Naive thymus-derived CD4-positive, alpha-beta T cell (primary cell): ENCODE measurements at regions not wholly inside any gene's neighbourhood (a gene's known extent, or its start where the extent isn't known, plus 50 kb on each side); places are given as distances from the start of the nearest gene placed in this dataset.
"Not testable (repeated sequence)": the region's sequence is repeated elsewhere in the genome, so short reads cannot be mapped to it uniquely, and the experiment has no call there.

Source experiments
- ATAC-seq: fragments of 150-1000 bp; cut with Tn5 transposase; 2 replicates; pipeline ENCODE4 v1.10.0; 2021; ENCODE audit warnings: mild to moderate bottlenecking, moderate library complexity
- CTCF ChIA-PET: fragments of 350-600 bp; sonication (Branson Sonifier 250); formaldehyde crosslinking; loops from one replicate; lab custom pipeline; 2021; ENCODE audit warnings: antibody characterized with exemption; lab: Charles Lee
- POLR2A ChIA-PET: fragments of 350-600 bp; sonication (Branson Sonifier 250); formaldehyde crosslinking; loops from one replicate; lab custom pipeline; 2021; ENCODE audit warnings: antibody characterized with exemption, inconsistent platforms; lab: Charles Lee
- DNase-seq, 9 donors: peaks; one replicate each; pipeline versions ENCODE4 v3.0.0 to v3.0.0-alpha.2; 2020 to 2022; ENCODE audit warnings: mixed read lengths in 1 of 9
- H3K27ac ChIP-seq: one replicate; pipeline ENCODE4 v1.7.0; 2013; ENCODE audit warnings: mild to moderate bottlenecking, low read depth, low read length, moderate library complexity
- H3K27me3 ChIP-seq, 2 donors: one replicate each; pipeline ENCODE4 v1.7.0; 2013; ENCODE audit warnings: low read length in 2 of 2, mild to moderate bottlenecking in 2 of 2, moderate library complexity in 2 of 2; ENCODE audit not compliant: control insufficient read depth in 2 of 2, insufficient read depth in 2 of 2
- H3K36me3 ChIP-seq, 3 experiments: 1 replicate in 2 of 3; 2 replicates in 1 of 3; pipeline ENCODE4 v1.7.0; 2013; ENCODE audit warnings: low read length in 3 of 3, mild to moderate bottlenecking in 3 of 3, moderate library complexity in 1 of 3; ENCODE audit not compliant: insufficient read depth in 3 of 3, control insufficient read depth in 2 of 3
- H3K4me1 ChIP-seq, 2 donors: one replicate each; pipeline ENCODE4 v1.7.0; 2013; ENCODE audit warnings: low read length in 2 of 2, mild to moderate bottlenecking in 2 of 2, moderate library complexity in 1 of 2; ENCODE audit not compliant: control insufficient read depth in 2 of 2, insufficient read depth in 2 of 2
- H3K4me3 ChIP-seq: 2 replicates; pipeline ENCODE4 v1.7.0; 2013; ENCODE audit warnings: mild to moderate bottlenecking, low read length
- H3K9me3 ChIP-seq, 3 experiments: 1 replicate in 2 of 3; 2 replicates in 1 of 3; pipeline ENCODE4 v1.7.0; 2013; ENCODE audit warnings: low read length in 3 of 3; ENCODE audit not compliant: control insufficient read depth in 2 of 3
- H3K27ac Mint-ChIP-seq, 9 donors: one replicate each; pipeline ENCODE4 v1.8.0; 2020 to 2022; ENCODE audit warnings: mixed read lengths in 9 of 9, mild to moderate bottlenecking in 8 of 9, moderate library complexity in 5 of 9, inconsistent platforms in 2 of 9
- H3K27me3 Mint-ChIP-seq, 5 donors: one replicate each; pipeline ENCODE4 v1.8.0; 2021 to 2022; ENCODE audit warnings: mixed read lengths in 5 of 5, mild to moderate bottlenecking in 1 of 5
- H3K36me3 Mint-ChIP-seq, 5 donors: one replicate each; pipeline ENCODE4 v1.8.0; 2020 to 2022; ENCODE audit warnings: mixed read lengths in 5 of 5, mild to moderate bottlenecking in 3 of 5, inconsistent platforms in 1 of 5
- H3K4me1 Mint-ChIP-seq, 7 donors: one replicate each; pipeline ENCODE4 v1.8.0; 2020 to 2022; ENCODE audit warnings: mixed read lengths in 7 of 7, mild to moderate bottlenecking in 3 of 7, inconsistent platforms in 1 of 7
- H3K4me3 Mint-ChIP-seq, 10 donors: one replicate each; pipeline ENCODE4 v1.8.0; 2020 to 2022; ENCODE audit warnings: mild to moderate bottlenecking in 10 of 10, mixed read lengths in 10 of 10, moderate library complexity in 6 of 10, inconsistent platforms in 2 of 10
- H3K9me3 Mint-ChIP-seq, 11 donors: one replicate each; pipeline ENCODE4 v1.8.0; 2020 to 2022; ENCODE audit warnings: mixed read lengths in 11 of 11, mild to moderate bottlenecking in 4 of 11, inconsistent platforms in 1 of 11, moderate library complexity in 1 of 11
- intact Hi-C, 2 donors: fragments of 100-400 bp; cut with micrococcal nuclease; formaldehyde crosslinking; loops; one replicate each; pipeline ENCODE4 v1.15.1; 2023

DNA sequence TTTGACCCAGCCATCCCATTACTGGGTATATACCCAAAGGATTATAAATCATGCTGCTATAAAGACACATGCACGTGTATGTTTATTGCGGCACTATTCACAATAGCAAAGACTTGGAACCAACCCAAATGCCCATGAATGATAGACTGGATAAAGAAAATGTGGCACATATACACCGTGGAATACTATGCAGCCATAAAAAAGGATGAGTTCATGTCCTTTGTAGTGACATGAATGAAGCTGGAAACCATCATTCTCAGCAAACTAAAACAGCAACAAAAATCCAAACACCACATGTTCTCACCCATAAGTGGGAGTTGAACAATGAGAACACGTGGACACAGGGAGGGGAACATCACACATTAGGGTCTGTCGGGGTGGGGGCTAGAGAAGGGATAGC is 889.1 kb downstream of the NR2F1-AS1 start:
- DNase-seq, H3K9me3 ChIP-seq, intact Hi-C loops, H3K27ac Mint-ChIP-seq, CTCF ChIA-PET, H3K27me3 Mint-ChIP-seq, H3K4me3 Mint-ChIP-seq, H3K4me1 ChIP-seq, H3K36me3 ChIP-seq, H3K27ac ChIP-seq, H3K4me1 Mint-ChIP-seq, H3K4me3 ChIP-seq, H3K36me3 Mint-ChIP-seq, ATAC-seq, POLR2A ChIA-PET, H3K27me3 ChIP-seq: not testable (repeated sequence)
- H3K9me3 Mint-ChIP-seq, result peaks cover 0 to 22% (median 3%) of the 10 kb centered on the region in 11 donors

DNA sequence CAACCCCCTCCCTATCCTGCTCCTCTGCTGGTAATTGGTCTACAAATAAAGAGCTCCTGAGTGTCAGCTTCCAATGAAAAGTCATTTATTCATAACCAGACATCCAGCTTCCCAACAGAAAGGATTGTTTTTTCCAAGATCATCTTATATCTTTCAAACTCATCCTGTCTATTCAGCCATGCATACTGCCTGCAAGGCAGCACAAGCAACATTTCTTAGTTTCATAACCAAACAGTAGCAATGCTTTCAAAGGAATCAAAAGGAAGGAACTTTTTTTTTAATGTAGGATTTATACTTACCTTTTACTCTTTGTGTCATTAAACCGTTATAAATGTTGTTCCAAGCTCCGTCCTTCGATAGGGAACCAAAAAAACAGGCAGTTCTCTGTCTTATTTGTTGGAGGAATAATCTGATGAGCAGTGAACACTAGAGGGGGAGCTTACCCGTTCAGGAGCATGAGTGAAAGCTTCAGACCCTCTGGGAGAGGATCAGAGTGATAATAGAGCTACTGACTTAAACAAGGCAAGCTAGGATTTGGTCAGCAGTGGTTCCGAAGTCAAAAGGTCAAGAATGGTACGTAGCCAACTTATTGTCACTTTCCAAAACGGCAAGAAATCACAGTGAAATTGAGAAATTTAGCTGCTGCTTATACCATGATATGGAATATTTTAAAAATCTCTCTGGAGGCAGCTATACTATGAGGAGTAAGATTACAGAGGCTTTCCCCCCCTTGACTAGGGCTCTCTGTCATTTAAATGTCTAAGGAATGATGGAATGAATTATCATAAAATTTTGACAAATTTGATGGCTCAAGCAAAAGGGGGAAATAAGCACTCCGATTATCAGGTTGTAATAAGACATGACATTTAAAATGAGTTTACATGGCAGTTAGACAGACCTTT is 892.9 kb downstream of the NR2F1-AS1 start:
- Histone ChIP-seq H3K36me3 (no peaks in the 10 kb centered on the region), H3K27me3 (no peaks in the 10 kb centered on the region), H3K9me3 (no peaks in the 10 kb centered on the region), H3K4me1 (no peaks in the 10 kb centered on the region), H3K4me3 (no peak overlapping the region), H3K27ac (no peak overlapping the region)
- CTCF ChIA-PET, result no interaction called here
- intact Hi-C loops, result no loop called here
- H3K27ac Mint-ChIP-seq, result no peak overlapping the region
- H3K9me3 Mint-ChIP-seq, result peaks cover 0 to 25% (median 7%) of the 10 kb centered on the region in 11 donors
- H3K4me1 Mint-ChIP-seq, result no peaks in the 10 kb centered on the region
- POLR2A ChIA-PET, result no interaction called here
- H3K4me3 Mint-ChIP-seq, result no peak overlapping the region
- no peaks in the 10 kb centered on the region for H3K36me3 Mint-ChIP-seq
- no peak for ATAC-seq
- H3K27me3 Mint-ChIP-seq, result no peaks in the 10 kb centered on the region
- no peak for DNase-seq

DNA sequence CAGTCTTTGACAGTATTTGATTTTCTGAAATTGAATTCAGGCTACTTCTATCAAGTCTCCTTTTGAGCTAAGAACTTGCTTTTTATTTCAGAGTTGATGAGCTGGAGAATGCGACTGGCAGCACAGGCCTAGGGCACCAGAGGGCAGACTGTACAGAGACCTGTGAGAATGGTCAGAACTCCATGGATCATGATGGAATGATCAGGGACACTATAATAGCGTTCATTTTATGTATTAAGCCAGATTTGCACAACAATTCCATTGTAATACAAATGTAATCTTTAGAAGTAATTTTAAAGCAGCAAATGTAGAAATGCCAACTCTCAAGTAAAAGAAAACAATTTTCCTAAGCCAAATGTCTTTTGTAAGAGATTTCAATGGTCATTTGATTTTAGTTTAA is 902.4 kb downstream of the NR2F1-AS1 start:
- DNase-seq, result no peak
- Mint-ChIP-seq H3K4me1 (no peaks in the 10 kb centered on the region), H3K9me3 (peaks cover 0 to 8% (median 3%) of the 10 kb centered on the region in 11 donors), H3K27me3 (no peaks in the 10 kb centered on the region), H3K27ac (no peak overlapping the region), H3K36me3 (no peaks in the 10 kb centered on the region), H3K4me3 (no peak overlapping the region)
- no peak overlapping the region for H3K27ac ChIP-seq
- ChIA-PET POLR2A (no interaction called here), CTCF (no interaction called here)
- intact Hi-C loops, result no loop called here
- H3K4me1 ChIP-seq, result no peaks in the 10 kb centered on the region
- no peaks in the 10 kb centered on the region for H3K27me3 ChIP-seq
- H3K9me3 ChIP-seq, result no peaks in the 10 kb centered on the region
- H3K36me3 ChIP-seq, result no peaks in the 10 kb centered on the region
- ATAC-seq, result no peak
- H3K4me3 ChIP-seq, result no peak overlapping the region

DNA sequence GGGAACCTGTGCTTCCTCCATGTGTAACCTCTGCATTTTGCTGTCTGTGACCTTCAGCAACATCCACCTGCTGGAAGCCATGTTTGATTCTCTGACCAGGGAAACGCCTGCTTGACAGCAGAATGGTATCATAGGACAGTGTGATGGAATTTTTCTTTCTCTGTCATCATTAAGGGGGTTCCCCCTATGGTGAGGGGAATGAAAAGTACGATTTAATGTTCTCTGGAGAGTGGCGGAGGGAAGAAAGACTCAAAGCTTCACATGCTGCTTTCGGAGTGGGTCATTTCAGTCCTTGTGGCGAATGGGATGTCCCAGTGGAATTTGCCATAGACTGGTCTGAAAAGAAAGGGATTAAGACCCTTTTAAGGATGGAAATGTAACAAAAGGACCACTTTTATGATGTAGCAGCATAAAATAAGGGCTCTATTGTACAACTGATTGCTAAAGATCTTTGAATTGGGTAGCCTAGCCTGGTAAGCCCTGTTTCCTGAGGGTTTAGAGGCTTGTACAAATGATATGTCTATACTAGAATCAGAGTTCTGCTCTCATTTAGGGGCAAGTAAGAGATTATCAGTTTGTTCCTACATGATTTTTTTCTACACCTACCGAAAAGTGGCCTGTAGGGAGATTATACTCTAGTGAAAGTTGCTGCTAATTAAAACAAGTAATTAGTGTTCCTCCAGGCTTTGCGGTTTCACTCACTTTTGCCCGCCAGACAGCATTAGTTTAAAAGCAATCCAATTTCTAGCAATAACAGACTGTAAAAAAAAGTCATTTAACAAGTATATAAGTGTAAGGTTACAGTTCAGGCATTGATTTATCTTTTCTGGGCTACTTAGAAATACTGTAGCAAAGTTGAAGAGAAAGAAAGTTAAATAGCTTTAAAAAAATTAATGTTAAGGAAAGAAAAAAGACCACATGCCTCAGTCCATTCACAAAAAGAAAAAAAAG is 904.5 kb downstream of the NR2F1-AS1 start:
- ATAC-seq (no peak), DNase-seq (no peak)
- Histone ChIP-seq H3K27me3 (no peaks in the 10 kb centered on the region), H3K4me3 (no peak overlapping the region), H3K27ac (no peak overlapping the region), H3K4me1 (no peaks in the 10 kb centered on the region), H3K36me3 (no peaks in the 10 kb centered on the region), H3K9me3 (no peaks in the 10 kb centered on the region)
- peaks cover 0 to 5% (median 0%) of the 10 kb centered on the region in 11 donors for H3K9me3 Mint-ChIP-seq
- intact Hi-C loops, result no loop called here
- H3K27me3 Mint-ChIP-seq, result no peaks in the 10 kb centered on the region
- no peaks in the 10 kb centered on the region for H3K36me3 Mint-ChIP-seq
- no peak overlapping the region for H3K4me3 Mint-ChIP-seq
- ChIA-PET CTCF (no interaction called here), POLR2A (no interaction called here)
- no peaks in the 10 kb centered on the region for H3K4me1 Mint-ChIP-seq
- H3K27ac Mint-ChIP-seq, result no peak overlapping the region

- no peak overlapping the region for H3K27ac ChIP-seq
- H3K4me1 ChIP-seq, result no peaks in the 10 kb centered on the region
- H3K36me3 ChIP-seq, result no peaks in the 10 kb centered on the region
- Mint-ChIP-seq H3K4me1 (no peaks in the 10 kb centered on the region), H3K4me3 (no peak overlapping the region), H3K27me3 (no peaks in the 10 kb centered on the region), H3K27ac (no peak overlapping the region), H3K36me3 (no peaks in the 10 kb centered on the region), H3K9me3 (peaks cover 0 to 5% (median 0%) of the 10 kb centered on the region in 11 donors)
- DNase-seq (no peak), ATAC-seq (no peak)
- H3K4me3 ChIP-seq, result no peak overlapping the region
- ChIA-PET CTCF (no interaction called here), POLR2A (no interaction called here)
- H3K9me3 ChIP-seq, result no peaks in the 10 kb centered on the region
- H3K27me3 ChIP-seq, result no peaks in the 10 kb centered on the region
- intact Hi-C loops, result no loop called here
Measured at GRCh38 chr5:92674321-92674720, 906.7 kb downstream of the NR2F1-AS1 start.

GRCh38 chr5:92665506-92665905 is 915.5 kb downstream of the NR2F1-AS1 start:
- Histone ChIP-seq H3K27ac (no peak overlapping the region), H3K27me3 (no peaks in the 10 kb centered on the region), H3K4me1 (no peaks in the 10 kb centered on the region), H3K4me3 (no peak overlapping the region), H3K36me3 (no peaks in the 10 kb centered on the region), H3K9me3 (no peaks in the 10 kb centered on the region)
- Mint-ChIP-seq H3K4me3 (no peak overlapping the region), H3K27ac (no peak overlapping the region), H3K9me3 (peaks cover 0 to 12% (median 3%) of the 10 kb centered on the region in 11 donors), H3K4me1 (no peaks in the 10 kb centered on the region), H3K36me3 (no peaks in the 10 kb centered on the region), H3K27me3 (no peaks in the 10 kb centered on the region)
- ChIA-PET CTCF (no interaction called here), POLR2A (no interaction called here)
- DNase-seq (no peak), ATAC-seq (no peak)
- intact Hi-C loops, result no loop called here
